Embryonic facial prominence (tissue), 1 donor: ENCODE measurements at regions not wholly inside any gene's neighbourhood (a gene's known extent, or its start where the extent isn't known, plus 50 kb on each side); places are given as distances from the start of the nearest gene placed in this dataset.
"Not testable (repeated sequence)": the region's sequence is repeated elsewhere in the genome, so short reads cannot be mapped to it uniquely, and the experiment has no call there.

Experiments
- DNase-seq: peaks from one replicate; pipeline ENCODE4 v3.0.0-alpha.2; 2016; ENCODE audit errors: extremely low spot score

GRCh38 chr4:164204434-164204833 lies 549.5 kb upstream of the SMIM31 start:
- no peak for DNase-seq

GRCh38 chr4:164207460-164207859 lies 546.5 kb upstream of the SMIM31 start:
- DNase-seq = no peak

- DNase-seq = no peak
Observed at GRCh38 chr4:164210377-164210776, 543.6 kb upstream of the SMIM31 start.

GRCh38 chr4:164212134-164212533 lies 541.8 kb upstream of the SMIM31 start:
- DNase-seq = no peak

GRCh38 chr4:164212714-164213113 lies 541.2 kb upstream of the SMIM31 start:
- no peak for DNase-seq

- DNase-seq = no peak
Observed at GRCh38 chr4:164215113-164215741, 538.7 kb upstream of the SMIM31 start.

GRCh38 chr4:164221631-164222030 lies 532.3 kb upstream of the SMIM31 start:
- DNase-seq = no peak

- DNase-seq = no peak
Observed at GRCh38 chr4:164224871-164225270, 529.1 kb upstream of the SMIM31 start.

- no peak for DNase-seq
Observed at GRCh38 chr4:164229255-164229654, 524.7 kb upstream of the SMIM31 start.

GRCh38 chr4:164239433-164239832 lies 514.5 kb upstream of the SMIM31 start:
- DNase-seq = no peak

- DNase-seq = no peak
Observed at GRCh38 chr4:164239976-164240375, 514.0 kb upstream of the SMIM31 start.

GRCh38 chr4:164251257-164251656 lies 502.7 kb upstream of the SMIM31 start:
- DNase-seq = no peak

- DNase-seq = no peak
Observed at GRCh38 chr4:164252286-164252685, 501.6 kb upstream of the SMIM31 start.

- no peak for DNase-seq
Observed at GRCh38 chr4:164261831-164262230, 492.1 kb upstream of the SMIM31 start.

- DNase-seq = not testable (repeated sequence)
Observed at GRCh38 chr4:164262508-164262907, 491.4 kb upstream of the SMIM31 start.

GRCh38 chr4:164277414-164277813 lies 476.5 kb upstream of the SMIM31 start:
- DNase-seq = not testable (repeated sequence)

- DNase-seq = no peak
Observed at GRCh38 chr4:164287173-164287572, 466.8 kb upstream of the SMIM31 start.

- DNase-seq = no peak
Observed at GRCh38 chr4:164288578-164288977, 465.4 kb upstream of the SMIM31 start.

GRCh38 chr4:164293203-164293602 lies 460.7 kb upstream of the SMIM31 start:
- DNase-seq = no peak

GRCh38 chr4:164293743-164294142 lies 460.2 kb upstream of the SMIM31 start:
- DNase-seq = no peak

- no peak for DNase-seq
Observed at GRCh38 chr4:164301430-164301829, 452.5 kb upstream of the SMIM31 start.

- DNase-seq = no peak
Observed at GRCh38 chr4:164304101-164304639, 449.8 kb upstream of the SMIM31 start.

GRCh38 chr4:164304861-164305260 lies 449.1 kb upstream of the SMIM31 start:
- no peak for DNase-seq

- DNase-seq = no peak
Observed at GRCh38 chr4:164307262-164307661, 446.7 kb upstream of the SMIM31 start.
